ENCODE measurements at regions not wholly inside any gene's neighbourhood (a gene's known extent, or its start where the extent isn't known, plus 50 kb on each side); places are given as distances from the start of the nearest gene placed in this dataset.
"Not testable (repeated sequence)": the region's sequence is repeated elsewhere in the genome, so short reads cannot be mapped to it uniquely, and the experiment has no call there.

DNA sequence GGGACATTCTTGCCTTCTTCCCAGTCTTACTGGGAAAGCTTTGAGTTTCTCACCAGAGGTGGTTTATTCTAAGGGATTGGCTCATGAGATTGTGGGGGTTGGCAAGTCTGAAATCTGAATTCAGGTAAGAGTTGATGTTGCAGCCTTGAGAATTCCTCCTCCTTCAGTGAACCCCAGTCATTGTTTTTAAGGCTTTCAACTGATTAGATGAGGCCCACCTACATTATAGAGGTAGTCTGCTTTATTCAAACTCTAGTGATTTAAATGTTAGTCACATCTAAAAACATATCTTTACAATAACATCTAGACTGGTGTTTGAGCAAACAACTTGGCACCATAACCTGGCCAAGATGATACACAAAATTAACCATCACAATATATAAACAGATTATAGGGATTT lies 156.5 kb upstream of the MED14 start:
- no peak for DNase-seq

DNA sequence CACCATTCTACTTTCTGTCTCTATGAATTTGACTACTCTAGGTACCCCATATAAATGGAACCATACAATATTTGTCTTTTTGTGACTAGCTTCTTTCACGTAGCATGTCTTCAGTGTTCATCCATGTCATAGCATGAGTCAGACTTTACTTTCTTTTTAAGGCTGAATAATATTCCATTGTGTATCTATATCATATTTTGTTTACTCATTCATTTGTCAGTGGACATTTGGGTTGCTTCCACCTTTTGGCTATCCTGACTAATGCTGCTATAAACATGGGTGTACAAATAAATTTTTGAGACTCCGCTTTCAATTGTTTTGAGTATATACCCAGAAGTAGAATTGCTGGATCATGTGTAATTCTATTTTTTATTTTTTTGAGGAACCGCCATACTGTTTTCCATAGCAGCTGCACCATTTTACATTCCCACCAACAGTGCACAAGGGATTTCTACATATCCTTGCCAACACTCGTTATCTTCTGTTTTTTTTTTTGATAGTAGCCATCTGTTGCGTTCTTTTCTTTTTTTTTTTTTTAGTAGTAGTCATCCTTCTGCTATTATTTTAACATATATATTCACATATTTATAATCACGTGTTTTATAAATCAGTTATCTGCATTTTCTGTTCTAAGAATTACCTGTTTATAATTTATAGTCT lies 158.0 kb upstream of the MED14 start:
- no peak for DNase-seq

- no peak for DNase-seq
These were observed 159.9 kb upstream of the MED14 start for GRCh38 chrX:40895246-40895645.

- DNase-seq: no peak
These were observed 162.5 kb upstream of the MED14 start for GRCh38 chrX:40897718-40898270.

- not testable (repeated sequence) for DNase-seq
These were observed 169.4 kb upstream of the MED14 start for GRCh38 chrX:40904739-40905138.

DNA sequence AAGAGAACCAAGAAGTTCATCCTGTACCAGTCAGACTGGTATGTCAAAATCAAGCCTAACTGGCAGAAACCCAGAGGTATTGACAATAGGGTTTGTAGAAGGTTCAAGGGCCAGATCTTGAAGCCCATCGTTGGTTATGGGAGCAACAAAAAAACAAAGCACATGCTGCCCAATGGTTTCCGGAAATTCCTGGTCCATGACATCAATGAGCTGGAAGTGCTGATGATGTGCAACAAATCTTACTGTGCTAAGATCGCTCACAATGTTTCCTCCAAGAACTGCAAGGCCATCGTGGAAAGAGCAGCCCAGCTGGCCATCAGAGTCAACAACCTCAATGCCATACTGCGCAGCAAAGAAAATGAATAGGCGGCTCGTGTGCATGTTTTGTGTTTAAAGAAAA lies 172.7 kb upstream of the MED14 start:
- DNase-seq: no peak

GRCh38 chrX:40908857-40909475 lies 173.6 kb upstream of the MED14 start:
- no peak for DNase-seq

DNA sequence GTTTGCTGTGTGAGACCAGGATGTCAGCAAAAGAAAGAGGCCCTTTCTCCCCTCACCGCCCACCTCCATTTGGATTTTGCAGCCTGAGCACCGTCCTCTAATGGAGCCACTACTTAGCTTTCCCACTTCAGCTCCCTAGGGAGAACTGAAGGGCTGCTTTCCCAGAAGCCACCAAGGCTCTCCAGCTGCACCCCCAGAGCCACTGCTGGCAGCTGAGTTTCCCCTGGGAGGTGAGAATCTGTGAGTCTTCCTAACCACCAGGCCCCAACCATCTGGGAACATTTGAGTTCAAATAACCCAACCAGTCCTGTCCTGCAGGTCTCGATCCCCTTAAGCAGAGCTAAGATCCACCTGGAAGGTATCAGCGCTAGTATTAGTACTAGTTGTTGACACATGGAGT lies 173.1 kb upstream of the USP9X start:
- DNase-seq: no peak

- no peak for DNase-seq
These were observed 172.7 kb upstream of the USP9X start for GRCh38 chrX:40912576-40912975.

- DNase-seq: no peak
These were observed 164.9 kb upstream of the USP9X start for GRCh38 chrX:40920351-40920750.

DNA sequence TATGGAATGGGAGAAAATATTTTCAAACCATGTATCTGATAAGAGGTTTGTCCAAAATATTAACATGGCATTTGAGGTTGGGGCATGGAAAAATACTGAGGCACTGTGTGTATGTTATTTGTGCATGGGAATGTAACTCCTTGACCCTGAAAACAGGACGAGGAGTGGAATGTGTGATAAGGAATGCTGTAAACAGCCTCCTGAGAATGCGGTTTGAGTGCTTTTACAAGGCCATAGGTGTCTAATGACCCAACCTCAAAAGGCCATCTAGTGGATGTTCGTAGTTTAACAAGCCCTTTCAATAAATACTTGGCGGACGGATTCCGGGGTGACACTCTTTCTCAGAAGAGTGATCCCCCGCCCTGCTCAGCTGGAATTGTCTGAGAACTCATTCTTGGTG lies 162.9 kb upstream of the USP9X start:
- no peak for DNase-seq

DNA sequence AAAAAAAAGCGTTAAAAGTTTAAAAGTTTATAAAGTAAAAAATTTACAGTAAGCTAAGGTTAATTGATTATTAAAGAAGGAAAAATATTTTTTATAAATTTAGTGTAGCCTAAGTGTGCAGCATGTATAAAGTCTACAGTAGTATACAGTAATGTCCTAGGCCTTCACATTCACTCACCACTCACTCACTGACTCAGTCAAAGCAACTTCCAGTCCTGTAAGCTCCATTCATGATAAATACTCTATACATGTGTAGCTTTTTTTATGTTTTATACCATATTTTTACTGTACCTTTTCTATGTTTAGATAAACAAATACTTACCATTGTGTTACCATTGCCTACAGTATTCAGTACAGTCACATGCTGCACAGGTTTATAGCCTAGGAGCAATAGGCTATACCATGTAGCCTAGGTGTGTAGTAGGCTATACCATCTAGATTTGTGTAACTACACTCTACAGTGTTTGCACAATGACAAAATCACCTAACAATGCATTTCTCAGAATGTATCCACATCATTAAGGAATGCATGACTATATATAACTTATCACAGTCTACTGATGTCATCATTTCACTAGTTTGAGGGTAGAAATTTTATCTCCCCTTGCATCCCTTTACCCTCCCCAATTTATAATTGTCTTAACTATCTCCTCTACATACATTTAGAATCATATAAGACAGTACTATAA lies 158.4 kb upstream of the USP9X start:
- DNase-seq: not testable (repeated sequence)

GRCh38 chrX:40928076-40928475 lies 157.2 kb upstream of the USP9X start:
- DNase-seq: no peak

DNA sequence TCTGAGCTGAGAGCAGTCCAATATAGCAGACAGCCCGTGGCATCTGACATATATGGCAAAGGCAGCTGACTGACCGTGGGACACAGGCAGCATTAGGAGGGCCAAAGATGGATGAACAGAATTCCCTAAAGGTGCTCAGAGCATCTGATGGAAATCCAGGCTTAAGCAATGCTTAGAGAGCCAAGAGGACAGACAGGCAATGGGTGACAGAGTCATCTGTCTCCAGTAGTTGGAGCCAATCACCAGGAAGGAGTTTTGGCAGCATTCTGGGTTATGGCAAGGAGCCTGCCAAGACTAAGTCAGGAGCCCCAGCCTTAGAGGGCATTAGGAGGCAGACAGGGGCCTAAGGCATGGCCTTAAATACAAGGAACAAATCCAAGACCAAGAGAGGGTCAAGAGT lies 153.3 kb upstream of the USP9X start:
- DNase-seq: no peak

GRCh38 chrX:40933132-40933705 lies 152.0 kb upstream of the USP9X start:
- no peak for DNase-seq

DNA sequence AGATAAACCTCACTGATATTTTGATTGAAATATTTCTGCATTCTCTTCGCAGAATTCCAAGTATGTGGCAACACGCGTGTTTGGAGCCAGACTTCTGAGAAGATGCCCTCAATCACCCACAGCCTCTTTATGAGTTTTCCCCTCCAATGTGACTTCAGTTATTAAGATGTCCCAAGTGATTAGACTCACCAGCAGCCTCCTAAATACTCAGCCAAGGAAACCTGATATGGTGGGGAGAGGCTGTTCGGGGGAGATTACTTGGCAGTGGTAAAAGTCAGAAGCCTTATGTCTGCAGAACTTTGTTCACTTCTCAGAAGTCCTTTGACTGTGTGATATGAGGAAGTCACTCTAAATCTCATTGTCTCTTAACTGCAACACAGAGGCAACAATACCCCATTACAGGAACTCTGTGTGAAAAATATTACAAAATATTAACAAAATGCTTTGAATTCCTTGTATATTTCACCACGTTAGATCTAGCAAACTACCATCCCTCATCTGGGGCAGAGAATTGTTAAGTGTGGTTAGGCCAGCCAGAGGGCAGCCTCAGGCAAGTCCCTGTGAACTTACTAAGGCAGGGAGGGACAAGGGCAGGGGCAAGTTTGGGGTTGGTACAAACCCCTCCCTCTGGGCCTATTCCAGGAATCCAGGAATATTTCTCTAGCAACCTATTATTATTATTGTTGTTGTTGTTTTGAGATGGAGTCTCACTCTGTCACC lies 151.4 kb upstream of the USP9X start:
- no peak for DNase-seq

- DNase-seq: no peak
These were observed 148.4 kb upstream of the USP9X start for GRCh38 chrX:40936827-40937226.

DNA sequence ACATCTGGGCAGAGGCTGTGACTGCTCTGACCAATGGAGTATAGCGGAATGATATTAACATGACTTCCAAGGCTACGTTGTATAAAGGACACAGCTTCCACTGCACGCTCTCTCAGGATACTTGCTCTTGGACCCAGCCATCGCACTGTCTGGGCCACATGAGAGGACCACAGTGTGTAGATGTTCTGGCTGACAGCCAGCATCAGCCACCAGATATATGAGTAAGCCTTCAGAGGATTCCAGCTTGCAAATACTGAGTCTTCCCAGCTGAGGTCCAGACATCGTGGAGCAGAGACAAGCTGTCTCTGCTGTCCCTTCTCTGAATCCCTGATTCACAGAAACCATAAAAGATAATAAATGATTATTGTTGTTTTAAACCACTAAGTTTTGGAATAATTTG lies 146.8 kb upstream of the USP9X start:
- no peak for DNase-seq

DNA sequence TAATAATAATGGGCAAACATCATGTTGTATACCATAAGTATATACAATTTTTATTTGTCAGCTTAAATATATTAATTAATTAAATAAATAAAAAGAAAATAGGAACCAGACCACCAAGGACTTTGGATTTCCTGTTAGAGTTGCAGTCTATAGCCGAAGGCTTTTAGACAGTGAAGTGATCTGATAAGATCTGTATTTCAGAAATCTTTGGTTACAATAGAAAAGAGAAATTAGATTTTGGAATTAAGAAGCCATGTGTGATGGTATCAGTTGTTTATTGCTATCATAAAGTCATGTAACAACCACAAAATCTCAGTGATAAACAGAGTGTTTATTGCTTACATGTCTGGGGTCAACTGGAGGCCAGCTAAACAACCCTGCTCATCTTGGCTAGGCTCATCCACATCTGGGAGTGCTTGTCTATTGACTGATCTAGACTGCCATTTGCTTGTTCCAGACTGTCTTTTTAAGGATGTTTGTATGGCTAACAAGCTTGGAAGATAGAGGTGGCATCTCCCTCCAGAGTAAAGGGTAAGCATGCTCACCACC lies 142.1 kb upstream of the USP9X start:
- DNase-seq: no peak

DNA sequence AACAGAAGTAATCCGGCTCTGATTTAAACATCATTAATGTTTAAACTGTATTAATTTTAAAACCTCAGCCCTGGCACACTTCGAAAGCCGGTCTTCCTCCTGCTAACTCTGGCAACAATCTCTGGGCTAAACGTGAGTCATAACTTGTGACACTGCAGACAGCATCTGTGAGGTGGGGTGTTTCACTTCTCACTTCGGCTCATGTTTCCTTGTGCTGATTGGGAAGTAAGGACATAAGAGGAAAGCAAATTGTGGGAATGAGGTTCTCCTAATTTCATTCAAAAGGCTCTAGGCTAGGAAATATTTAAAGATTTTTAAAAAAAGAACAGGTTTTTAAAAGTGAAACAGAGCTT lies 139.9 kb upstream of the USP9X start:
- DNase-seq: no peak

DNA sequence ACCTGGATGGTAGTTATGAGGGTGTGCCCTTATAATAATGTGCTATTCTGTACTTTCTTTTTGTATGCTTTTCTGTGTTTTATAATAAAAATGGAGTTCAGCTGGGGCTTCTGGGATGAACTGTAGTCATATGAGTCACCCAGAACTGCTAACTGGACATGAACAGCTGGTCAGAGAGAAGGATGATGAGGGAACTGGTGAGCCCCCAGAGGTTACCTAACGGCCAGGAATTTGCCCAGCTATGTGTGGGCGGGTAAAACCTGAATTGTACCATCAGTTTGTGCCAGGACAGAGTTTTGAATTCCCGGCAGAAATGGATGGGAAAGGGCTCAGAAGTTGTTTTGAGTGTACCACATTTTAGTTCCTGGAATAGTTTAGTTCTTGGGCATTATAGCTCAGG lies 138.0 kb upstream of the USP9X start:
- DNase-seq: no peak

DNA sequence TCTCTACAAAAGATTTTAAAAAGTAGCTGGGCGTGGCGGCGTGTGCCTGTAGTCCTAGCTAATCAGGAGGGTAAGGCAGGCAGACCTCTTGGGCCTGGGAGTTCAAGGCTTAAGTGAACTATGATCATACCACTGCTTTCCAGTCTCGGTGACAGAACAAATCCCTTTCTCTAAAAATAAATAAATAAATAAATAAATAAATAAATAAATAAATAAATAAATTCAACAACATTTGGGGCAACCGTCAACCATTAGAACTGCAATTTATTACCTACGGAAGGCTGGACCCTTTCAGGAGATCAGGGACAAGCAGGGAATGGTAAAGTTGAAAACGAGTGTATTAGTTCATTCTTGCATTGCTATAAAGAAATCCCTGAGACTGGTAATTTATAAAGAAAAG lies 136.2 kb upstream of the USP9X start:
- DNase-seq: no peak

DNA sequence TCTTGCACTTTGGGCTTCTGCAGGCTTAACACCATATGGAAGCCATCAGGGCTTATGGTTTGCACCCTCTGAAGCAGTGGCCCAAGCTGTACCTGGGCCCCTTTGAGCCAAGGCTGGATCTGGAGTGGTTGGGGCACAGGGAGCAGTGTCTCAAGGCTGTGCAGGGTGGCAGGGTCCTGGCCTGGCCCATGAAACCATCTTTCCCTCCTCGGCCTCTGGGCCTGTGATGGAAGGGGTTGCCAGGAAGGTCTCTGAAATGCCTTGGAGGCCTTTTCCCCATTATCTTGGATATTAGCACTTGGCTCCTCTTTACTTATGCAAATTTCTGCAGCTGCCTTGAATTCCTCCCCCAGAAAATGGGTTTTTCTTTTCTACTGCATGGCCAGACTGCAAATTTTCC lies 134.7 kb upstream of the USP9X start:
- DNase-seq: no peak
